Limb (tissue), 2 donors: ENCODE measurements at regions not wholly inside any gene's neighbourhood (a gene's known extent, or its start where the extent isn't known, plus 50 kb on each side); places are given as distances from the start of the nearest gene placed in this dataset.

ENCODE experiments used
- DNase-seq, 2 donors: peaks; one replicate each; pipeline ENCODE4 v3.0.0-alpha.2; 2016; ENCODE audit errors: extremely low spot score in 2 of 2

DNA sequence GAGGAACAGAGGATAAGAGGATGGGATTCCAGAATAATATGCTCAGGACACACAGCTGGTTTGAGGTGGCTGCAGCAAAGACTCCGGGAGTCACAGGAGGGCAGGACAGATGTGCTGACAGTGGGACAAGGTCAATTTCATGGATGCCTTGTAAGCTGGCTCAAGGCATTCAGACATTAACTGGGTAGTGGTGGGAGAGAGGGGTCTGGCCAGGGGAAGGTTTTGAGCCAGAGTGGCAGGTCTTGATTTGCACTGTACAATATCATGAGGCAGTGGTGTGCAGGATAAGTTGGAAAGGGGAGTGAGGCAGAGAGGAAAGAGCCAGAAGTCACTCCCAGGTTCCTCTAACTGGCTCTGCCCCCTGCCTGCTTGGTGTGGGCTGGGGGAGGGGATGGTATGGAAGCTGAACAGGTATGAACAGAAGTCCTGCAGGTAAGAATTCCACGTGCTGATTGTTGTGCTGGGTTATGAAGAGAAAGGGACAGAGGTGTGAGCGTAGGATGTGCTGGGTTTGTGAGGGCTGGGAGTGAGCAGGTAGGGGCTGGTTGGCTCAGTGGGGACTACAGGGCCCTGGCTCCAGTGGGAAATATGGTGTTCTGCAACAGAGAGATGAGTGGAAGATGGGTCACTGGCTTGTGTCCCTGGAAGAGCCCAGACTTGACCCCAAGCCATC is 141.7 kb upstream of the COPS8 start:
- no peak for DNase-seq

GRCh38 chr2:236944561-236944960 is 141.1 kb upstream of the COPS8 start:
- no peak for DNase-seq

DNA sequence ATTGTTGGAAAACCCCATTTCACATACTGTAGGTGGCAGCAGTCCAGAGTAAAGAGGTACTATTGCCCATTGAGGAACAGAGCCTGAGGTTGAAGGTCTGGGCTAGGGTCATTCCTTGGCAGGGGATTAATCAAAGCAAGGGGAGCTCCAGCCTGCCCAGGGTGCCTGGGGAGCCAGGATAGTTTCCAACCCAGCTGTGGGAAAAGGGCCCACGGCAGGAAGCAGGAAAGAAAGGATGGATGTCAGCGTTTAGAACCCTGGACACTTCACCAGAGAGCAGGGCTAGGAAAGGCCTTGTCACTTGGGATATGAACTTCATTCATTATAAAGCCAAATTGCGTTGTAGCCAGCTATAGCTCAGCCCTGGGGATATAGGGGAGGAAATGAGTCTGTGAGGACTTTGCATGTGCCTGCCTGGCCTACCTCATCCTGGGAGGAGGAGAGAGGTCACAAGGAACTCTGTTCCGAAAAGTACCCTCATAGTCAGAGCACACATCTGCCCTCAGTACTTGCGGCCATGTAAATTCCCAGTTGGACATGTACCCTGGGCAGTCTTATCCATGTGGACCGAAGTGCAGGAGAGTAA is 140.2 kb upstream of the COPS8 start:
- DNase-seq: no peak

- DNase-seq: no peak
Observed at GRCh38 chr2:236946871-236947270, 138.8 kb upstream of the COPS8 start.

DNA sequence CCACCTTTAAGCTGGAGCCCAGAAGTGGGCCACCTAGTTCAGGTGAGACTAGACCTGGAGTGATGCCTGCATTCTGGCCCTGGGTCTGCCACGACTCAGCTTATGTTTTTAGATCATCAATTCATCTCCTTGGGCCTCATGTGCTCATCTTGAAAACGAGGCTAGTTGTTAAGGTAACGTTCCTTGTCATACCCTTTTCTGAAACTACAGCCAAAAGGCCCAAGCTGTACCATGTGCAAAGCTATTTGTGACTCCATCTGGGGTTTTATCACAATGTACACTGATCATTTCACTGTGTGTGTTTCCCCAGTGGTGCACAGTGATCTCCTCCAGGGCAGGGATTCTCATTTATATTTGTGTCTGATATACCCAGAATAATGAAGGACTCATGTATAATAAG is 138.4 kb upstream of the COPS8 start:
- DNase-seq: no peak

GRCh38 chr2:236947896-236948295 is 137.8 kb upstream of the COPS8 start:
- DNase-seq: no peak

DNA sequence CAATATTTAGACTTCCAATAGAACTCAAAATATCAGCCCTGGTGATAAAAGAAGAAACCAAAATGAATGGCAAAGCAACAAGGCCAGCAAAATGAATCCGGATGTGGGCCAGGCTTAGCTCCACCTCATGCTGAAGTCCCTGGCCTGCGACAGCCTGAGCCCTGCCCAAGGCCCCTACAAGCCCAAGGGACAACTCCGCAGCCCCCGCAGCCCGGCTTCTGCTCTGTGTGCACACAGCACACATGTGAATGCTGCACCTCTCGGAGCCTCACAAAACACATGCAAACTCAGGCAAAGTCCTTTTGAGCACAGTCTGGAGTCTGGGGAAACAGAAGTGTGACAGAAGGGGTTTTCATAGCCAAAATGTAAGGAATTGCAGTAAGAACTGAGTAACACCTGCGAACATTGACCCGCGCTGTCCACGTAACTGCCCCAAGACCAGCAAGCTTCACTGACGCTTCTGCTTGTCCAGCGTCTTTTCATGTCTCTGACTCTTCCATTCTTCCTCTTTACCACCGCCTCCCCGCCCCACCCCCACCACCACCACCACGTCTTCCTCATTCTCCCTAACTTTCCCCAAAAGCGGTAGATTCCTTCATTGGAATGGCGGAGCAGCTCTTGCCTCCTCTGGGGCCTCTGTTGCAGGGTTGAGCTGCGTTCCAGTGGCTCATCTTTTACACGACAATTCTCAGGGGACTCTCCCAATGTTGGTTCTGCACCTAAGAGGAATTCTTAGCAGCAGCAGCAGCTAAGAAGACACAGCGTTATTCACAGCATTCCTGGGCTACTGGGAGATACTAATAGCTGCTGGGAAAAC is 136.4 kb upstream of the COPS8 start:
- no peak for DNase-seq

- DNase-seq: no peak
Observed at GRCh38 chr2:236951830-236952475, 133.7 kb upstream of the COPS8 start.

GRCh38 chr2:236954641-236955040 is 131.0 kb upstream of the COPS8 start:
- no peak for DNase-seq

DNA sequence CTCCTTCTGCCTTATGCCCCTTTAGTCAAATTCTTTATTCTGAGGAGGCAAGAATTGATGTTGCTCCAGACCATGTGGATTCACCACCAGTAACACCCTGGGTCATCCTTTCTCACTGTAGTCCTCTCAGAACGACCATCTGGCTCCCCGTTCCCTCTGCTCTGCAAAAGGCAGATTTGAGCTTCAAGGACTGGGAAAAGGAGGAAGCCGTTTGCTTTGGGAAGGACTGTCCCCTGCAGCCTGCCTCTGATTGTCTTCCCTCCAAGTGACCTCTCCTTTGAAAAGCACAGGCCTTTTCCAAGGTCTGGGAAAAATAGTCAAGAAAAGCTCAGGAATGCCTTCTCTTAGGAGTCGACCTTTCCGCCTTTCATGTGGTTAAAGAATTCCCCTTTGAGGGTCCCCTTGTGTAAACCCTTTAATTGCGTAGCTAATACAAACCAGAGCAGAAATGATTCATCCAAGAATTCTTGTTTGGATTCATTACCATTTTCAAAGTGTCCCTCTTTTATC is 130.1 kb upstream of the COPS8 start:
- no peak for DNase-seq

DNA sequence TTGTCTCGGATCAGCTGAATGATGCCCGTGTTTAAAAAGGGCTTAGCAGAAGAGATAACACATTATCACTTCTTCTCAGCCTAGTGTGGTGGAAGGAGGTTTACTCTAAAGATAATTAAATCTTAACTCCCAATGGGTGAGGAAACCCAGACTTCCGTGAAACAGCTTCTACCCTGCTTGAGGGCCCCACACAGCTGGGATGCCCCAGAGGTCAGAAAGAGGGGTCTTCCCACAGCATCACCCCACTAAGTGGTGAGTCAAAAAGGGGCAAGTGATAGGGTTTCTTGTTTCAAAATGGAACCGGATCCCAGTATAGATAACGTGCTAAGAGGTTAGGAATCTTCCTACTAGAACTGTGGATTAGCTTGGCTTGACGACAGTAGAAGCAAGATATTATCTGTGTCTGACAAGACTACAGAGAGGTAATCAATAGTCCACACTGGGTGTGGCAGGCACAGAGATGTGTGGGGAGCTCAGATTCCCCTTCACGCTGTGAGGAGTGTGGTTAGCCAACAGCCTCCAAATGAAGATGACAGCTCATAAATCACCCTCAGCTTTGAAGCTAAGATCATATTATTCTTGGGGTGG is 129.6 kb upstream of the COPS8 start:
- DNase-seq: no peak

DNA sequence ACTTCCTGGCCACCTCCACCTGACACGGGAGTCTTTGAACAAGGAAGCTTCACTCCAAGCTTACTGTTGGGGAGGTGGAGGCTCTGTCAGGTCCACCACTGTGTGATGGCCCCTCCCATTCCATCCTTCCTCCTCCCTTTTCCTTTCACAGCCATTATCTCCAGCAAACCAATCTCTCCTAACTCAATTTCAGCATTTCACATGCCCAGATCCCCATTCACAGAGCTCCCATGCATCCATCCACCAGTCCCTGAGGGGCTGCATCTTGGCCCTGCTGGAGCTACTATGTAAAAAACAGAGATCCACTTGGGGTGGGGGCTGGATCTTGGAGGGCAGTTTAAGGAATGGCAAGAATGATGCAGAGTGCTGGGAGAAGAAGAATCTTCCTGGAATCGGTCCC is 129.0 kb upstream of the COPS8 start:
- no peak for DNase-seq

GRCh38 chr2:236959036-236959435 is 126.7 kb upstream of the COPS8 start:
- DNase-seq: no peak

GRCh38 chr2:236959876-236960275 is 125.8 kb upstream of the COPS8 start:
- no peak for DNase-seq

- DNase-seq: no peak
Observed at GRCh38 chr2:236960531-236960930, 125.2 kb upstream of the COPS8 start.

GRCh38 chr2:236962816-236963215 is 122.9 kb upstream of the COPS8 start:
- DNase-seq: no peak

- no peak for DNase-seq
Observed at GRCh38 chr2:236963631-236964182, 122.0 kb upstream of the COPS8 start.

DNA sequence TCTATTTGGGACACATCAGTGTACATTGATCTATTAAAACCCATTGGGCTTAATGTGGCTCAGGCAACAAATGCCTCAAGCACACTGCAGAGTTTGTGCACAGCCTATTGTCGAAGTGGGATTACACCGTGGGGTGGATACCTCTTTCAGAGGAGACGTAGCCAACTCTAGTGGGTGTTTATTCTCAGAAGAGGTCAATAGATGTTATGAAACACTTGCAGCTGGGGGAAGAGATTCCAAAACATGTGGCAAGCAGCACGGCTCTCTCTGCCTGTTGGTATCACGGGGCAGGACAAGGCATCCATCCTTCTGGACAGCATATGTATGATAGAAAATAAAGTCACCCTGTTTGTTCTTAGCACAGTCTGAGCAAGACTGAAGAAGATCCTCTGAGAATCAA is 121.4 kb upstream of the COPS8 start:
- no peak for DNase-seq

DNA sequence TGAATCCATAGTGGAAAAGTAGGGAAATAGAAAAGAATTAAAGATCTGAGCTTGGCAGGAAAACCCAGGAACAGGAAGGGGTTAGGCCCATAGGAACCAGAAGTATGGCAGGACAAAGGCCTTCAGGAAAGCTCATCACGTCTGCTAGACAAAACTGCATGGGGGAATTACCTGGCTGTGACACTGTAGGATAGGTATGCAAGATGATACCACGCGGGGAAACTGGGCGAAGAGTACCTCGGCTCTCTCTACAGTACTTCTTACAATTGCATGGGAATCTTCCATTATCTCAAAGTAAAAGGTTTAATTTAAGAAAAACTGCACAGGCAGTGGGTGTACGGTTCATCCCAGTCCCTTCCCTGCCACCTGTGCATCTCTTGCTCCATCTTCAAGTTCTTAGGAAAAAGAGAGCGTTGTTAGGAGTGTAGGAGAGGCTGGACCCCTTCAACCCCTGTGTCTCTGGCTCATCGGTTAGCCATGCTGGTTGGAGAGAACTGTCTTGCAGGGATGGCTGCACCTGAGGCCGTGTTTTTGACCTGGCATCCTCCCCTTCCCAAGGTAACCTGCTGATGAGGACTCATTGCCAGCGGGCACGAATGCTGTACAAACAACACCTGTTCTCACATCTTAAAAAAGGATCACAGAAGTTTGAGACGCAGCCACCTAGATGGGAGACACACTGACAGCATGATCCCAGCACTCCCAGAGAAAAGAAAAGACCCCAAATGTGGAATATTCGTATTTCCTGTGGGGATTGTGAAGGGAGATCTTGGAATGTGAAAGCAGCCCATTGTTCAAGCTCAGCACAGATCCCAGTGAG is 120.5 kb upstream of the COPS8 start:
- no peak for DNase-seq

GRCh38 chr2:236965841-236966096 is 119.9 kb upstream of the COPS8 start:
- DNase-seq: no peak

DNA sequence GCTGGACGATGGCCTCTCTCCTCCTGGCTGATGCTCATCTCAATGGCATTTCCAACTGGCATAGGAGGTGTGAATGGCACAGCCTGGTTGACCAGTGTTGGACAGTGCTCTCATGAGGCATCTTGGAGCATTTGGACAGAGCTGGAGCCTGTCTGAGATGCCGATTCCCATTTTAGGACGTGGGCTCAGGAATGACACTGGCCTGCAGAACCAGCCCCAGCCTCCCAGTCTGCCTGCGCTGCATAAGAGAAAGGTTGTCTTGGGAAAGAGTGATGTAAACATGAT is 118.2 kb upstream of the COPS8 start:
- no peak for DNase-seq
